GM12878 (cell line): ENCODE measurements at regions not wholly inside any gene's neighbourhood (a gene's known extent, or its start where the extent isn't known, plus 50 kb on each side); places are given as distances from the start of the nearest gene placed in this dataset.

Experiments used
- ATAC-seq: fragments of 200-7000 bp; cut with Tn5 transposase; 3 replicates; pipeline ENCODE4 v1.9.1; 2020; ENCODE audit warnings: mild to moderate bottlenecking, moderate library complexity
- BruUV-seq: library from RNA; stranded (reverse); fragments of 400-500 nt; replicated peaks from 2 replicates; lab custom pipeline; 2021; lab: Mats Ljungman, UMichigan
- CTCF ChIA-PET: fragments of 300-600 bp; sonication (Branson Sonifier 250); formaldehyde crosslinking; extraction: SDS; loops from one replicate; lab custom pipeline; 2021; ENCODE audit warnings: inconsistent platforms; lab: Yijun Ruan, JAX
- POLR2A ChIA-PET: fragments of 350-600 bp; formaldehyde crosslinking; extraction: SDS; loops from one replicate; lab custom pipeline; 2021; ENCODE audit warnings: inconsistent platforms; lab: Charles Lee
- RAD21 ChIA-PET: fragments of 300-600 bp; sonication (Branson Sonifier 250); formaldehyde crosslinking; loops from one replicate; lab custom pipeline; 2023; ENCODE audit warnings: antibody characterized with exemption; ENCODE audit not compliant: unreplicated experiment; lab: Charles Lee
- SMC1A ChIA-PET: fragments of 300-600 bp; sonication (Branson Sonifier 250); formaldehyde crosslinking; loops from one replicate; lab custom pipeline; 2023; ENCODE audit not compliant: unreplicated experiment, uncharacterized antibody; lab: Charles Lee
- DNase-seq: peaks from one replicate; pipeline ENCODE4 v3.0.0-alpha.2; 2011; ENCODE audit warnings: low read depth, low spot score
- FAIRE-seq: peaks from 3 replicates; lab custom pipeline; 2011; peaks lifted over from hg19 to GRCh38; lab: Jason Lieb, UNC
- H2AFZ ChIP-seq: 2 replicates; pipeline ENCODE4 v1.6.0; 2011; ENCODE audit warnings: low read depth, low read length, control low read depth; ENCODE audit not compliant: control insufficient read depth
- H3K27ac ChIP-seq: 2 replicates; pipeline ENCODE4 v1.5.1; 2011; ENCODE audit warnings: control low read depth; ENCODE audit not compliant: control insufficient read depth, insufficient read depth
- H3K27me3 ChIP-seq, 2 experiments: replicated peaks in 1 of 2; 2 replicates each; pipeline versions ENCODE4 v1.6.0 to v1.6.1; 2011; ENCODE audit warnings: low read length in 1 of 2; ENCODE audit not compliant: control insufficient read depth in 2 of 2, insufficient read depth in 2 of 2
- H3K36me3 ChIP-seq, 2 experiments: 2 replicates each; pipeline ENCODE4 v1.5.1; 2011; ENCODE audit warnings: low read length in 1 of 2; ENCODE audit not compliant: control insufficient read depth in 2 of 2, insufficient read depth in 2 of 2
- H3K4me1 ChIP-seq: 2 replicates; pipeline ENCODE4 v1.6.1; 2011; ENCODE audit warnings: mild to moderate bottlenecking, low read length, moderate library complexity, mixed read lengths; ENCODE audit not compliant: control insufficient read depth, insufficient read depth
- H3K4me2 ChIP-seq: 2 replicates; pipeline ENCODE4 v1.6.0; 2011; ENCODE audit warnings: control low read depth; ENCODE audit not compliant: control insufficient read depth, insufficient read depth
- H3K4me3 ChIP-seq: fragments of 200-600 bp; sonication (generic); 2 replicates; pipeline ENCODE4 v1.5.1; 2016
- H3K79me2 ChIP-seq: 2 replicates; pipeline ENCODE4 v1.6.0; 2011; ENCODE audit warnings: low read length; ENCODE audit not compliant: control insufficient read depth, insufficient read depth
- H3K9ac ChIP-seq: 2 replicates; pipeline ENCODE4 v1.8.0; 2011; ENCODE audit warnings: low read length, control low read depth, mixed read lengths; ENCODE audit not compliant: control insufficient read depth, insufficient read depth
- H3K9me3 ChIP-seq: replicated peaks from 3 replicates; pipeline ENCODE4 v1.5.1; 2011; ENCODE audit warnings: mild to moderate bottlenecking, low read length; ENCODE audit not compliant: control insufficient read depth, insufficient read depth
- H4K20me1 ChIP-seq: 2 replicates; pipeline ENCODE4 v1.6.0; 2011; ENCODE audit not compliant: control insufficient read depth, insufficient read depth
- ATF2 ChIP-seq: IDR thresholded peaks from 2 replicates; pipeline ENCODE4 v1.6.1; 2012; ENCODE audit warnings: low read length, inconsistent platforms
- ATF7 ChIP-seq: fragments of 450-650 bp; IDR thresholded peaks from 2 replicates; pipeline ENCODE4 v1.6.1; 2016; ENCODE audit warnings: low read depth, mild to moderate bottlenecking
- EGR1 ChIP-seq, 2 experiments: IDR thresholded peaks; 1 replicate in 1 of 2; 2 replicates in 1 of 2; pipeline ENCODE4 v1.6.1; 2011 to 2012; ENCODE audit warnings: low read depth in 2 of 2, low read length in 2 of 2, borderline replicate concordance in 1 of 2, mild to moderate bottlenecking in 1 of 2, moderate library complexity in 1 of 2
- EZH2 ChIP-seq: IDR thresholded peaks from 2 replicates; pipeline ENCODE4 v1.6.1; 2012; ENCODE audit warnings: low read depth, mild to moderate bottlenecking, control low read depth, inconsistent platforms, low read length, borderline replicate concordance; ENCODE audit not compliant: control insufficient read depth
- HCFC1 ChIP-seq: fragments of 150-350 bp; IDR thresholded peaks from 2 replicates; pipeline ENCODE4 v1.6.1; 2014; ENCODE audit warnings: low read length
- HDAC2 ChIP-seq: fragments of 200-600 bp; sonication (generic); IDR thresholded peaks from 2 replicates; pipeline ENCODE4 v1.6.1; 2017
- RBBP5 ChIP-seq: fragments of 200-600 bp; sonication (generic); conservative IDR thresholded peaks from 2 replicates; pipeline ENCODE4 v1.6.1; 2016
- SMAD1 ChIP-seq: fragments of 450-650 bp; IDR thresholded peaks from 2 replicates; pipeline ENCODE4 v1.6.1; 2018; ENCODE audit warnings: mild to moderate bottlenecking, low read depth; ENCODE audit not compliant: partially characterized antibody
- ZNF592 ChIP-seq: fragments of 450-650 bp; IDR thresholded peaks from 2 replicates; pipeline ENCODE4 v1.6.1; 2017; ENCODE audit warnings: mild to moderate bottlenecking, moderate library complexity
- WGBS: methylation state at CpG from one replicate; pipeline ENCODE4 v1.1.6; 2016; ENCODE audit warnings: low lambda C conversion rate; ENCODE audit not compliant: insufficient replicate concordance, insufficient coverage; ENCODE audit errors: missing lambda C conversion rate; 5-methylcytosine and 5-hydroxymethylcytosine counted together
- in situ Hi-C: fragments of 300-500 bp; cut with MboI; formaldehyde crosslinking; loops from 9 replicates; pipeline ENCODE4 v1.14.3; 2018; ENCODE audit warnings: mixed read lengths
- intact Hi-C: fragments of 100-400 bp; cut with micrococcal nuclease; formaldehyde crosslinking; loops from one replicate; pipeline ENCODE4 v1.14.2; 2022; ENCODE audit not compliant: unreplicated experiment

- no peak for TF ChIP-seq ZNF592
- TF ChIP-seq ATF2 = no peak
- TF ChIP-seq, all 136 proteins: peak for 0
These were observed 459.1 kb upstream of the BCHE start (continued) for GRCh38 chr3:166296179-166296783.

GRCh38 chr3:166291186-166291955, 454.1 kb upstream of the BCHE start:
- ChIA-PET POLR2A (no interaction called here), SMC1A (interaction anchor here (0.6 kb wide), 1 partner anchor 1893 kb away, joined by 3 read pairs; no protein-coding TSS in a partner anchor), RAD21 (no interaction called here), CTCF (interaction anchor here (0.5 to 1.2 kb wide), 3 partner anchors 14 to 86 kb away, joined by 3 to 5 read pairs (median 3); no protein-coding TSS in a partner anchor)
- Histone ChIP-seq H3K4me2 (no peak overlapping the region), H3K4me3 (no peak overlapping the region), H3K36me3 (no peaks in the 10 kb centered on the region), H3K27me3 (no peaks in the 10 kb centered on the region), H3K27ac (no peak overlapping the region), H3K79me2 (no peaks in the 10 kb centered on the region), H3K9ac (no peak overlapping the region), H3K4me1 (no peaks in the 10 kb centered on the region), H2AFZ (no peak overlapping the region), H4K20me1 (no peaks in the 10 kb centered on the region), H3K9me3 (no peaks in the 10 kb centered on the region)
- DNase-seq = no peak
- no TSS peak for BruUV-seq
- FAIRE-seq = no peak
- intact Hi-C loops (no loop called here), in situ Hi-C loops (no loop called here)
- 18% methylated on average over 5 of the region's 5 CpGs for WGBS
- ATAC-seq = peak; percentile 78
- TF ChIP-seq EGR1 (IDR thresholded peaks at IDR 0.05; ENCODE audit: borderline replicate concordance in 1 of 2, low read depth in 2 of 2, low read length in 2 of 2) (no peak), RBBP5 (no peak), EZH2 (no peak), ZNF592 (no peak), HDAC2 (no peak), SMAD1 (no peak), ATF7 (no peak), HCFC1 (no peak)
